ENCODE measurements at regions not wholly inside any gene's neighbourhood (a gene's known extent, or its start where the extent isn't known, plus 50 kb on each side); places are given as distances from the start of the nearest gene placed in this dataset.

DNA sequence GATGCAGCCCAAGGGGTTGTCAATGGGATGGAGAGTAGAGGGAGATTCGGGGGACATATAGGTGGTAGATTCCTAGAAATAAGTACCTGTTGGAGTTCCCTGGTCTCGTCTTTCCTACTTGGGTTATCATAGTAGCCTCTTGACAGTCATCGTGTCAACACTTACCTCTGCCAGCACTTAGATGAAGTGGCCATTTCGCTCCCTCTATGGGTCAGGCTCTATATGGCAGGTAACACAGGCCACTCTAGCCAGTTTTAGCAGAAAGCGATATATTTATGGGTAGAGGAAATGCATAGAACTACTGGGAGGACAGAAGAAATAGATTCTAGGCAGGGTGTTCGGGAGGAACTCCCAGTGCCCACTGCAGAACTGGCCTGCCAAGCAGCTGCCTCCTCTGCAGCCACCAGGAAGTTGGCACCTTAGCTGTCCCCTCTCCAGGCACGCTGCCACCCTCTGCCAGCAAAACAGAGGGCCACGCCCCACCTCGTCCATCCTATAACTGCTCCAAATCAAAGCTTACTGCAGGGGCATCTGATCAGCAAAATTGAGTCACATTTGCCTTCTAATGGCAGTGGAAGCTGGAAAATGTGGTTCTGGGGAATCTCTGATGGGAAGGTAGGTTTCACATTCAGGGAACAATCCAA lies 181.3 kb downstream of the INSIG2 start:
- TF ChIP-seq, protein P1, sequence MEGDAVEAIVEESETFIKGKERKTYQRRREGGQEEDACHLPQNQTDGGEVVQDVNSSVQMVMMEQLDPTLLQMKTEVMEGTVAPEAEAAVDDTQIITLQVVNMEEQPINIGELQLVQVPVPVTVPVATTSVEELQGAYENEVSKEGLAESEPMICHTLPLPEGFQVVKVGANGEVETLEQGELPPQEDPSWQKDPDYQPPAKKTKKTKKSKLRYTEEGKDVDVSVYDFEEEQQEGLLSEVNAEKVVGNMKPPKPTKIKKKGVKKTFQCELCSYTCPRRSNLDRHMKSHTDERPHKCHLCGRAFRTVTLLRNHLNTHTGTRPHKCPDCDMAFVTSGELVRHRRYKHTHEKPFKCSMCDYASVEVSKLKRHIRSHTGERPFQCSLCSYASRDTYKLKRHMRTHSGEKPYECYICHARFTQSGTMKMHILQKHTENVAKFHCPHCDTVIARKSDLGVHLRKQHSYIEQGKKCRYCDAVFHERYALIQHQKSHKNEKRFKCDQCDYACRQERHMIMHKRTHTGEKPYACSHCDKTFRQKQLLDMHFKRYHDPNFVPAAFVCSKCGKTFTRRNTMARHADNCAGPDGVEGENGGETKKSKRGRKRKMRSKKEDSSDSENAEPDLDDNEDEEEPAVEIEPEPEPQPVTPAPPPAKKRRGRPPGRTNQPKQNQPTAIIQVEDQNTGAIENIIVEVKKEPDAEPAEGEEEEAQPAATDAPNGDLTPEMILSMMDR (IDR thresholded peaks at IDR 0.05), result peak; percentile 50
- TF ChIP-seq EZH2phosphoT487 (IDR thresholded peaks at IDR 0.05) (no peak), EZH2 (IDR thresholded peaks at IDR 0.05) (no peak)
- H3K27ac ChIP-seq, result no peak overlapping the region
- no peak overlapping the region for H3K4me3 ChIP-seq
- Mint-ChIP-seq H3K27ac (no peak overlapping the region), H3K9me3 (no peaks in the 10 kb centered on the region), H3K27me3 (ENCODE audit: insufficient read depth, low read depth) (no peaks in the 10 kb centered on the region), H3K36me3 (no peaks in the 10 kb centered on the region), H3K4me3 (no peak overlapping the region), H3K4me1 (peaks cover 10% of the 10 kb centered on the region)
- no peak overlapping the region for H3K4me2 ChIP-seq
- H3K27me3 ChIP-seq, result no peaks in the 10 kb centered on the region
- no peak overlapping the region for H2AFZ ChIP-seq (replicated peaks)
- DNase-seq (ENCODE audit: low spot score), result peak; percentile 31
- H3K36me3 ChIP-seq, result no peaks in the 10 kb centered on the region
- no peaks in the 10 kb centered on the region for H3K79me2 ChIP-seq (ENCODE audit: low read depth)
- H3F3A ChIP-seq (ENCODE audit: low read depth), result no peaks in the 10 kb centered on the region
- H3K9ac ChIP-seq, result no peak overlapping the region
- H3K4me1 ChIP-seq, result no peaks in the 10 kb centered on the region
- no peaks in the 10 kb centered on the region for H3K9me3 ChIP-seq (ENCODE audit: low read depth)
- H4K20me1 ChIP-seq (ENCODE audit: low read depth), result no peaks in the 10 kb centered on the region

DNA sequence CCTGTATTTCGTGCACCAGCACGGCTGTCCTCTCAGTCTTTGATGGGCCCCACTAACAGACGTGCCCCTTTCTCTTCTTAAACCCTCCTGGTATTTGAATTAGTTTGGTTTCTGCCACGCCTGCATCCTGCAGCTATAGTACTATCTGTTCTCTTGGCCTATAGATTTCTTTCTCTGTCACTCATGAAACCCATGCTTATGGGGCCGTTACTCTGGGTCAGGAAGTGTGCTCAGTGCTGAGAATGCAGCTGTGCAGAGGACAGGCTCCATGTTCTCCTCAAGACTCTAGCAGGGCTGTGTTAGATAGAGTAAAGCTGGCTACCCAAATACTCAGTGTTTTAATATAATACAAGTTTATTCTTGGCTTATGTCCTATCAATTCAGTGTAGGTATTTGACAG lies 180.0 kb downstream of the INSIG2 start:
- Mint-ChIP-seq H3K4me1 (peaks cover 12% of the 10 kb centered on the region), H3K36me3 (no peaks in the 10 kb centered on the region), H3K27me3 (ENCODE audit: insufficient read depth, low read depth) (peaks cover 2% of the 10 kb centered on the region), H3K4me3 (no peak overlapping the region), H3K27ac (peak overlapping the region; percentile 19), H3K9me3 (no peaks in the 10 kb centered on the region)
- no peak overlapping the region for H3K4me3 ChIP-seq
- H2AFZ ChIP-seq (replicated peaks), result no peak overlapping the region
- no peaks in the 10 kb centered on the region for H4K20me1 ChIP-seq (ENCODE audit: low read depth)
- H3K4me1 ChIP-seq, result no peaks in the 10 kb centered on the region
- no peak overlapping the region for H3K27ac ChIP-seq
- no peak overlapping the region for H3K4me2 ChIP-seq
- no peaks in the 10 kb centered on the region for H3F3A ChIP-seq (ENCODE audit: low read depth)
- DNase-seq (ENCODE audit: low spot score), result no peak
- TF ChIP-seq EZH2 (IDR thresholded peaks at IDR 0.05), result no peak
- TF ChIP-seq, protein P1 (IDR thresholded peaks at IDR 0.05), result no peak
- no peak for TF ChIP-seq EZH2phosphoT487 (IDR thresholded peaks at IDR 0.05)
- no peak overlapping the region for H3K9ac ChIP-seq
- no peaks in the 10 kb centered on the region for H3K27me3 ChIP-seq
- no peaks in the 10 kb centered on the region for H3K79me2 ChIP-seq (ENCODE audit: low read depth)
- no peaks in the 10 kb centered on the region for H3K36me3 ChIP-seq
- H3K9me3 ChIP-seq (ENCODE audit: low read depth), result no peaks in the 10 kb centered on the region

DNA sequence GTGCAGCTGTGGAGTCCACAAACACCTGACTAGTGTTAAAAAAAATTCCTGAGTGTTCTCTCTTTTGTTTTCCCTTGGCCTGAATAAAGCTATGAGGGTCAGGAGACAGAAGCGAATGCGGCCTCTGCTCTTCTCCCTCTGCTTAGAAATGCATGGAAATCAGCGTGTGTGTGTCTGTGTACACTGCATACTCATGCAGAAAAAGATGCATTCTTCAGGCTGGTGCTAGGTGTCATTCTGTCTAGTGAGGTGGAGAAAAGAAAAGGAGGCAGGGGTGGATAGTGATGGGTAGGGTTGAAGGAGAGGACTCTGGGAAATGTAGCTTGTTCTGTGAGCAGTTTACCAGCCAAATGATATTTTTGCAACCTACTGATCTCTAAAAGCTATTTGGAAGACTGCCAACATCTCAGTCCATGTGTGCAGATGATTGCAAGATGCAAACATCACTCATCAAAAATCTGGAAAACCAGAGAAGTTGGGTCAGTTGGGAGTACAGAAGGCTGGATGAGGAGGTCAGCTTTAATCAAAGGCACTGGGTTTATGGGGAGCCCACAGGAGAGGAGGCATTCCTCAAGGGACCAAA lies 177.7 kb downstream of the INSIG2 start:
- peaks cover 16% of the 10 kb centered on the region for H3K4me1 Mint-ChIP-seq
- no peaks in the 10 kb centered on the region for H3K9me3 ChIP-seq (ENCODE audit: low read depth)
- no peak for DNase-seq (ENCODE audit: low spot score)
- no peak overlapping the region for H3K27ac ChIP-seq
- no peaks in the 10 kb centered on the region for H3K9me3 Mint-ChIP-seq
- no peaks in the 10 kb centered on the region for H4K20me1 ChIP-seq (ENCODE audit: low read depth)
- peak overlapping the region; percentile 23 for H3K27ac Mint-ChIP-seq
- no peaks in the 10 kb centered on the region for H3K36me3 Mint-ChIP-seq
- H2AFZ ChIP-seq (replicated peaks), result no peak overlapping the region
- H3K4me1 ChIP-seq, result peaks cover 5% of the 10 kb centered on the region
- no peak overlapping the region for H3K4me2 ChIP-seq
- no peaks in the 10 kb centered on the region for H3K27me3 ChIP-seq
- no peak overlapping the region for H3K4me3 ChIP-seq
- no peaks in the 10 kb centered on the region for H3K79me2 ChIP-seq (ENCODE audit: low read depth)
- peaks cover 2% of the 10 kb centered on the region for H3K27me3 Mint-ChIP-seq (ENCODE audit: insufficient read depth, low read depth)
- H3F3A ChIP-seq (ENCODE audit: low read depth), result no peaks in the 10 kb centered on the region
- no peak for TF ChIP-seq EZH2 (IDR thresholded peaks at IDR 0.05)
- TF ChIP-seq, protein P1 (IDR thresholded peaks at IDR 0.05), result no peak
- TF ChIP-seq EZH2phosphoT487 (IDR thresholded peaks at IDR 0.05), result no peak
- no peak overlapping the region for H3K4me3 Mint-ChIP-seq
- no peaks in the 10 kb centered on the region for H3K36me3 ChIP-seq
- no peak overlapping the region for H3K9ac ChIP-seq

All from neural progenitor cell (in vitro differentiated cells).